ENCODE measurements at regions not wholly inside any gene's neighbourhood (a gene's known extent, or its start where the extent isn't known, plus 50 kb on each side); places are given as distances from the start of the nearest gene placed in this dataset.
A peak's percentile ranks its signal among the peaks of the same experiment; 100 is the strongest.

- DNase-seq (ENCODE audit: insufficient read length, low spot score) (no peak), FAIRE-seq (no peak)
Observed at GRCh38 chr2:16152071-16152927, 211.9 kb downstream of the MYCN start.

GRCh38 chr2:16151651-16152050, 211.3 kb downstream of the MYCN start:
- FAIRE-seq (peak; percentile 20), DNase-seq (ENCODE audit: insufficient read length, low spot score) (no peak)

- DNase-seq (ENCODE audit: insufficient read length, low spot score) = no peak
- no peak for FAIRE-seq
Observed at GRCh38 chr2:16151281-16151570, 210.9 kb downstream of the MYCN start.

- no peak for FAIRE-seq
- no peak for DNase-seq (ENCODE audit: insufficient read length, low spot score)
Observed at GRCh38 chr2:16150456-16151280, 210.3 kb downstream of the MYCN start.

GRCh38 chr2:16149349-16150243, 209.2 kb downstream of the MYCN start:
- DNase-seq (ENCODE audit: insufficient read length, low spot score) = no peak
- FAIRE-seq = no peak

GRCh38 chr2:16148632-16149348, 208.4 kb downstream of the MYCN start:
- no peak for DNase-seq (ENCODE audit: insufficient read length, low spot score)
- FAIRE-seq = no peak

GRCh38 chr2:16142383-16143361, 202.3 kb downstream of the MYCN start:
- FAIRE-seq = no peak
- DNase-seq (ENCODE audit: insufficient read length, low spot score) = no peak

- DNase-seq (ENCODE audit: insufficient read length, low spot score) (no peak), FAIRE-seq (no peak)
Observed at GRCh38 chr2:16141641-16141921, 201.2 kb downstream of the MYCN start.

GRCh38 chr2:16140771-16141640, 200.7 kb downstream of the MYCN start:
- FAIRE-seq (no peak), DNase-seq (ENCODE audit: insufficient read length, low spot score) (no peak)

- no peak for DNase-seq (ENCODE audit: insufficient read length, low spot score)
- FAIRE-seq = no peak
Observed at GRCh38 chr2:16139663-16140615, 199.6 kb downstream of the MYCN start.

GRCh38 chr2:16138811-16139662, 198.7 kb downstream of the MYCN start:
- FAIRE-seq (no peak), DNase-seq (ENCODE audit: insufficient read length, low spot score) (no peak)

GRCh38 chr2:16137080-16137755, 196.9 kb downstream of the MYCN start:
- no peak for DNase-seq (ENCODE audit: insufficient read length, low spot score)
- FAIRE-seq = no peak

- DNase-seq (ENCODE audit: insufficient read length, low spot score) (no peak), FAIRE-seq (no peak)
Observed at GRCh38 chr2:16136461-16137035, 196.2 kb downstream of the MYCN start.

- no peak for FAIRE-seq
- DNase-seq (ENCODE audit: insufficient read length, low spot score) = no peak
Observed at GRCh38 chr2:16135913-16136310, 195.6 kb downstream of the MYCN start.

GRCh38 chr2:16135196-16135912, 195.0 kb downstream of the MYCN start:
- DNase-seq (ENCODE audit: insufficient read length, low spot score) (no peak), FAIRE-seq (no peak)

Data from HTR-8/SVneo (cell line).